NCI-H226 (cell line): ENCODE measurements at regions not wholly inside any gene's neighbourhood (a gene's known extent, or its start where the extent isn't known, plus 50 kb on each side); places are given as distances from the start of the nearest gene placed in this dataset.

Experiments used
- DNase-seq: peaks from one replicate; pipeline ENCODE4 v3.0.0-alpha.2; 2015

- DNase-seq = no peak
Measured at GRCh38 chr6:56407883-56408410, 160.6 kb upstream of the COL21A1 start.

GRCh38 chr6:56406276-56407269 is 159.2 kb upstream of the COL21A1 start:
- no peak for DNase-seq

- DNase-seq = no peak
Measured at GRCh38 chr6:56404599-56404998, 157.2 kb upstream of the COL21A1 start.

GRCh38 chr6:56403745-56404144 is 156.4 kb upstream of the COL21A1 start:
- DNase-seq = no peak

- DNase-seq = no peak
Measured at GRCh38 chr6:56401477-56402070, 154.2 kb upstream of the COL21A1 start.

GRCh38 chr6:56400273-56400672 is 152.9 kb upstream of the COL21A1 start:
- no peak for DNase-seq

GRCh38 chr6:56399672-56400263 is 152.4 kb upstream of the COL21A1 start:
- no peak for DNase-seq

- peak; percentile 66 for DNase-seq
Measured at GRCh38 chr6:56399250-56399671, 151.9 kb upstream of the COL21A1 start.

GRCh38 chr6:56396435-56396834 is 149.1 kb upstream of the COL21A1 start:
- DNase-seq = no peak

GRCh38 chr6:56393615-56394612 is 146.5 kb upstream of the COL21A1 start:
- no peak for DNase-seq

GRCh38 chr6:56388415-56388755 is 141.0 kb upstream of the COL21A1 start:
- no peak for DNase-seq

GRCh38 chr6:56387621-56388414 is 140.4 kb upstream of the COL21A1 start:
- DNase-seq = peak; percentile 56

- DNase-seq = no peak
Measured at GRCh38 chr6:56386717-56387116, 139.3 kb upstream of the COL21A1 start.

- DNase-seq = no peak
Measured at GRCh38 chr6:56385981-56386593, 138.7 kb upstream of the COL21A1 start.

GRCh38 chr6:56383160-56383559 is 135.8 kb upstream of the COL21A1 start:
- no peak for DNase-seq

- DNase-seq = no peak
Measured at GRCh38 chr6:56382416-56382940, 135.1 kb upstream of the COL21A1 start.

- no peak for DNase-seq
Measured at GRCh38 chr6:56381801-56382251, 134.4 kb upstream of the COL21A1 start.

GRCh38 chr6:56380476-56380875 is 133.1 kb upstream of the COL21A1 start:
- DNase-seq = no peak

- DNase-seq = no peak
Measured at GRCh38 chr6:56378966-56379585, 131.7 kb upstream of the COL21A1 start.

- DNase-seq = no peak
Measured at GRCh38 chr6:56378507-56378906, 131.1 kb upstream of the COL21A1 start.
